HepG2 (cell line): ENCODE measurements at regions not wholly inside any gene's neighbourhood (a gene's known extent, or its start where the extent isn't known, plus 50 kb on each side); places are given as distances from the start of the nearest gene placed in this dataset.

Experiments
- ATAC-seq: fragments of 200-7000 bp; cut with Tn5 transposase; 3 replicates; pipeline ENCODE4 v1.9.1; 2020; ENCODE audit warnings: mild to moderate bottlenecking, moderate library complexity
- BruUV-seq: library from RNA; stranded (reverse); fragments of 400-500 nt; replicated peaks from 2 replicates; lab custom pipeline; 2021; lab: Mats Ljungman, UMichigan
- CTCF ChIA-PET: fragments of 300-600 bp; formaldehyde crosslinking; extraction: SDS; loops from one replicate; lab custom pipeline; 2021; ENCODE audit warnings: low total read pairs, inconsistent platforms, low intra/inter-chr PET ratio; lab: Yijun Ruan, JAX
- POLR2A ChIA-PET: fragments of 350-600 bp; sonication (Branson Sonifier 250); formaldehyde crosslinking; loops from one replicate; lab custom pipeline; 2020; ENCODE audit warnings: antibody characterized with exemption, inconsistent platforms; lab: Yijun Ruan, JAX
- DNase-seq: peaks from one replicate; pipeline ENCODE4 v3.0.0-alpha.2; 2015; ENCODE audit warnings: low spot score
- FAIRE-seq: peaks from 3 replicates; lab custom pipeline; 2011; peaks lifted over from hg19 to GRCh38; lab: Jason Lieb, UNC
- H2AFZ ChIP-seq: one replicate; pipeline ENCODE4 v1.6.1; 2011; ENCODE audit warnings: low read length, inconsistent platforms
- H3K27ac ChIP-seq: fragments of 300-600 bp; 3 replicates; pipeline ENCODE4 v1.8.0; 2011; ENCODE audit warnings: mixed run types, mild to moderate bottlenecking, mixed read lengths, low read length, inconsistent platforms; ENCODE audit not compliant: insufficient read depth; ENCODE audit errors: extremely low read length
- H3K27me3 ChIP-seq, 2 experiments: fragments of 200-600 bp in 1 of 2; 2 replicates in 1 of 2; 3 replicates in 1 of 2; pipeline versions ENCODE4 v1.6.0 to v1.8.0; 2011; ENCODE audit warnings: low read length in 2 of 2, mild to moderate bottlenecking in 2 of 2, moderate library complexity in 2 of 2, inconsistent platforms in 1 of 2; ENCODE audit not compliant: insufficient read depth in 2 of 2, control insufficient read depth in 1 of 2
- H3K36me3 ChIP-seq, 2 experiments: fragments of 200-600 bp in 1 of 2; replicated peaks in 1 of 2; 2 replicates in 1 of 2; 3 replicates in 1 of 2; pipeline versions ENCODE4 v1.5.1 to v1.8.0; 2011; ENCODE audit warnings: low read length in 2 of 2, inconsistent platforms in 1 of 2; ENCODE audit not compliant: insufficient read depth in 2 of 2, control insufficient read depth in 1 of 2
- H3K4me1 ChIP-seq: 2 replicates; pipeline ENCODE4 v1.5.1; 2012; ENCODE audit warnings: low read length, inconsistent platforms; ENCODE audit not compliant: insufficient read depth
- H3K4me2 ChIP-seq: 2 replicates; pipeline ENCODE4 v1.6.0; 2011; ENCODE audit warnings: low read depth, low read length, inconsistent platforms
- H3K4me3 ChIP-seq, 3 experiments: fragments of 200-600 bp in 1 of 3; sonication (generic), shearing (Covaris generic) in 1 of 3; replicated peaks in 1 of 3; 2 replicates each; pipeline ENCODE4 v1.5.1; 2011 to 2016; ENCODE audit warnings: low read length in 3 of 3, inconsistent platforms in 2 of 3, low read depth in 2 of 3, mild to moderate bottlenecking in 2 of 3, control low read depth in 1 of 3, mixed read lengths in 1 of 3; ENCODE audit not compliant: insufficient read depth in 1 of 3
- H3K79me2 ChIP-seq: one replicate; pipeline ENCODE4 v1.6.1; 2011; ENCODE audit warnings: low read length, inconsistent platforms; ENCODE audit not compliant: insufficient read depth
- H3K9ac ChIP-seq: 2 replicates; pipeline ENCODE4 v1.6.0; 2011; ENCODE audit warnings: mild to moderate bottlenecking, low read depth, low read length, inconsistent platforms; ENCODE audit not compliant: insufficient read depth
- H3K9me3 ChIP-seq: 2 replicates; pipeline ENCODE4 v1.5.1; 2012; ENCODE audit warnings: mild to moderate bottlenecking, low read length
- H4K20me1 ChIP-seq: 2 replicates; pipeline ENCODE4 v1.6.0; 2011; ENCODE audit warnings: inconsistent platforms, mild to moderate bottlenecking, low read length, moderate library complexity; ENCODE audit not compliant: insufficient read depth
- CBX2 ChIP-seq, 2 experiments: fragments of 200-600 bp in 1 of 2; sonication (generic); formaldehyde crosslinking in 1 of 2; IDR thresholded peaks; 2 replicates each; pipeline versions ENCODE4 v1.7.0 to v1.8.1; 2018 to 2022; ENCODE audit warnings: low read depth in 2 of 2, low read length in 1 of 2, mild to moderate bottlenecking in 1 of 2, missing genetic modification reagents in 1 of 2
- KAT2B ChIP-seq: fragments of 150-350 bp; IDR thresholded peaks from 2 replicates; pipeline ENCODE4 v1.6.1; 2014; ENCODE audit warnings: low read depth, low read length, borderline replicate concordance
- NFE2 ChIP-seq: sonication (generic); formaldehyde crosslinking; IDR thresholded peaks from 2 replicates; pipeline ENCODE4 v1.4.0; 2020; ENCODE audit warnings: missing genetic modification reagents
- NFE2L2 ChIP-seq: fragments of 150-350 bp; IDR thresholded peaks from 2 replicates; pipeline ENCODE4 v1.6.1; 2014; ENCODE audit warnings: low read length
- NPAS2 ChIP-seq: sonication (generic); formaldehyde crosslinking; IDR thresholded peaks from 2 replicates; pipeline ENCODE4 v1.8.0; 2022; ENCODE audit warnings: mild to moderate bottlenecking, missing genetic modification reagents, borderline replicate concordance
- NR2F6 ChIP-seq, 2 experiments: IDR thresholded peaks; 2 replicates each; pipeline ENCODE4 v1.6.1; 2016; ENCODE audit warnings: antibody characterized with exemption in 1 of 2, mild to moderate bottlenecking in 1 of 2
- SRSF4 ChIP-seq: fragments of 200-400 bp; formaldehyde crosslinking; IDR thresholded peaks from one replicate; pipeline ENCODE4 v1.6.1; 2018; ENCODE audit warnings: mild to moderate bottlenecking, low read depth, low read length, moderate library complexity; ENCODE audit not compliant: poor library complexity, severe bottlenecking
- ZBTB1 ChIP-seq: sonication (generic); formaldehyde crosslinking; IDR thresholded peaks from 2 replicates; pipeline ENCODE4 v1.4.0; 2020; ENCODE audit warnings: missing genetic modification reagents, borderline replicate concordance
- ZNF646 ChIP-seq: sonication (generic); formaldehyde crosslinking; IDR thresholded peaks from 2 replicates; pipeline ENCODE4 v1.9.0; 2021; ENCODE audit warnings: mild to moderate bottlenecking, missing genetic modification reagents
- WGBS: methylation state at CpG from one replicate; pipeline ENCODE4 v1.1.6; 2017; ENCODE audit warnings: low lambda C conversion rate; 5-methylcytosine and 5-hydroxymethylcytosine counted together
- in situ Hi-C: cut with HindIII; loops from 2 replicates; pipeline ENCODE4 v1.10.0; 2017; ENCODE audit warnings: low pct_unique_long_range_greater_than_20kb; ENCODE audit not compliant: extremely low pct_ligation_motif_present
- intact Hi-C: fragments of 100-400 bp; cut with micrococcal nuclease; formaldehyde crosslinking; loops from one replicate; pipeline ENCODE4 v1.10.0; 2022; ENCODE audit not compliant: unreplicated experiment
- TF ChIP-seq, protein P1 (sequence below): IDR thresholded peaks from 2 replicates; pipeline ENCODE4 v1.6.1; 2016; ENCODE audit warnings: low read depth, missing genetic modification reagents, missing compliant biosample characterization
- TF ChIP-seq, protein P2 (sequence below): sonication (generic); formaldehyde crosslinking; IDR thresholded peaks from 2 replicates; pipeline ENCODE4 v1.8.0; 2022; ENCODE audit warnings: mild to moderate bottlenecking, missing genetic modification reagents, moderate library complexity

DNA sequence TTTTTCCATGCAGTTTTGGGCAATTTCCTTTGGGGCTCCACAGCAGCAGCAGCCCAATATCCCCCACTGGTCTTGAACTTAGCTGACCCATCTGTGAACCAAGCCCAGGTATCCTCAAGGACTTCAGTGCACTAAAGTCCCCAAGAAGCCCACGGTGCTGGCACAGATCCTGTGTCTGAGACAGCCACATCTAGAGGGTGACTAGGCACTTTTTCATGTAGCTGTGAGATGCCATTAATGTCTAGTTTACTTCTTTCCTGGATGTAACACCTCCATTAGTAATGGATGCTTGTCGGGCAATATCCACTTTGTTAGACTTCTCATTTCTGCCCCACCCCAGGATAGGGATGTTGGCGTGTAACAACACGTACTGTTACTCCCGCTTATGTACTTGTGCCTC is 117.9 kb downstream of the GPCPD1 start:
- H3K9me3 ChIP-seq: peaks cover 10% of the 10 kb centered on the region
- H3K27me3 ChIP-seq: peaks cover 1 to 37% of the 10 kb centered on the region in 2 experiments; a peak in 2 of 5 replicates
- in situ Hi-C loops (no loop called here), intact Hi-C loops (no loop called here)
- H4K20me1 ChIP-seq: no peaks in the 10 kb centered on the region
- no peak overlapping the region for H3K27ac ChIP-seq
- no peak overlapping the region for H3K4me2 ChIP-seq
- POLR2A ChIA-PET: no interaction called here
- H3K36me3 ChIP-seq: no peaks in the 10 kb centered on the region
- no peak overlapping the region for H2AFZ ChIP-seq
- H3K79me2 ChIP-seq: no peaks in the 10 kb centered on the region
- H3K9ac ChIP-seq: no peak overlapping the region
- FAIRE-seq: no peak
- CTCF ChIA-PET: no interaction called here
- DNase-seq: no peak
- WGBS: 20% methylated on average over 5 of the region's 5 CpGs
- no peak overlapping the region for H3K4me3 ChIP-seq
- H3K4me1 ChIP-seq: no peaks in the 10 kb centered on the region
- ATAC-seq: no peak
- BruUV-seq: no TSS peak
- TF ChIP-seq, protein P1, sequence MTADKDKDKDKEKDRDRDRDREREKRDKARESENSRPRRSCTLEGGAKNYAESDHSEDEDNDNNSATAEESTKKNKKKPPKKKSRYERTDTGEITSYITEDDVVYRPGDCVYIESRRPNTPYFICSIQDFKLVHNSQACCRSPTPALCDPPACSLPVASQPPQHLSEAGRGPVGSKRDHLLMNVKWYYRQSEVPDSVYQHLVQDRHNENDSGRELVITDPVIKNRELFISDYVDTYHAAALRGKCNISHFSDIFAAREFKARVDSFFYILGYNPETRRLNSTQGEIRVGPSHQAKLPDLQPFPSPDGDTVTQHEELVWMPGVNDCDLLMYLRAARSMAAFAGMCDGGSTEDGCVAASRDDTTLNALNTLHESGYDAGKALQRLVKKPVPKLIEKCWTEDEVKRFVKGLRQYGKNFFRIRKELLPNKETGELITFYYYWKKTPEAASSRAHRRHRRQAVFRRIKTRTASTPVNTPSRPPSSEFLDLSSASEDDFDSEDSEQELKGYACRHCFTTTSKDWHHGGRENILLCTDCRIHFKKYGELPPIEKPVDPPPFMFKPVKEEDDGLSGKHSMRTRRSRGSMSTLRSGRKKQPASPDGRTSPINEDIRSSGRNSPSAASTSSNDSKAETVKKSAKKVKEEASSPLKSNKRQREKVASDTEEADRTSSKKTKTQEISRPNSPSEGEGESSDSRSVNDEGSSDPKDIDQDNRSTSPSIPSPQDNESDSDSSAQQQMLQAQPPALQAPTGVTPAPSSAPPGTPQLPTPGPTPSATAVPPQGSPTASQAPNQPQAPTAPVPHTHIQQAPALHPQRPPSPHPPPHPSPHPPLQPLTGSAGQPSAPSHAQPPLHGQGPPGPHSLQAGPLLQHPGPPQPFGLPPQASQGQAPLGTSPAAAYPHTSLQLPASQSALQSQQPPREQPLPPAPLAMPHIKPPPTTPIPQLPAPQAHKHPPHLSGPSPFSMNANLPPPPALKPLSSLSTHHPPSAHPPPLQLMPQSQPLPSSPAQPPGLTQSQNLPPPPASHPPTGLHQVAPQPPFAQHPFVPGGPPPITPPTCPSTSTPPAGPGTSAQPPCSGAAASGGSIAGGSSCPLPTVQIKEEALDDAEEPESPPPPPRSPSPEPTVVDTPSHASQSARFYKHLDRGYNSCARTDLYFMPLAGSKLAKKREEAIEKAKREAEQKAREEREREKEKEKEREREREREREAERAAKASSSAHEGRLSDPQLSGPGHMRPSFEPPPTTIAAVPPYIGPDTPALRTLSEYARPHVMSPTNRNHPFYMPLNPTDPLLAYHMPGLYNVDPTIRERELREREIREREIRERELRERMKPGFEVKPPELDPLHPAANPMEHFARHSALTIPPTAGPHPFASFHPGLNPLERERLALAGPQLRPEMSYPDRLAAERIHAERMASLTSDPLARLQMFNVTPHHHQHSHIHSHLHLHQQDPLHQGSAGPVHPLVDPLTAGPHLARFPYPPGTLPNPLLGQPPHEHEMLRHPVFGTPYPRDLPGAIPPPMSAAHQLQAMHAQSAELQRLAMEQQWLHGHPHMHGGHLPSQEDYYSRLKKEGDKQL (CRISPR knock-in tag): no peak
- TF ChIP-seq CBX2 (IDR thresholded peaks at IDR 0.05; ENCODE audit: low read depth, low read length) (no peak), CBX2 (CRISPR knock-in tag; IDR thresholded peaks at IDR 0.05; ENCODE audit: low read depth) (no peak), SRSF4 (no peak), NR2F6 (IDR thresholded peaks at IDR 0.05) (no peak), NR2F6 (CRISPR knock-in tag; IDR thresholded peaks at IDR 0.05) (no peak), ZNF646 (CRISPR knock-in tag) (no peak), ZBTB1 (CRISPR knock-in tag) (no peak), NPAS2 (no peak), NFE2 (CRISPR knock-in tag) (peak; percentile 24; the same call in 1 of the 2 replicates), NFE2L2 (peak; percentile 84), KAT2B (no peak)
- TF ChIP-seq, protein P2, sequence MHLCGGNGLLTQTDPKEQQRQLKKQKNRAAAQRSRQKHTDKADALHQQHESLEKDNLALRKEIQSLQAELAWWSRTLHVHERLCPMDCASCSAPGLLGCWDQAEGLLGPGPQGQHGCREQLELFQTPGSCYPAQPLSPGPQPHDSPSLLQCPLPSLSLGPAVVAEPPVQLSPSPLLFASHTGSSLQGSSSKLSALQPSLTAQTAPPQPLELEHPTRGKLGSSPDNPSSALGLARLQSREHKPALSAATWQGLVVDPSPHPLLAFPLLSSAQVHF (CRISPR knock-in tag): no peak
